Gastrocnemius medialis (tissue), 4 donors: ENCODE measurements at regions not wholly inside any gene's neighbourhood (a gene's known extent, or its start where the extent isn't known, plus 50 kb on each side); places are given as distances from the start of the nearest gene placed in this dataset.

Source experiments
- ATAC-seq, 2 donors: fragments of 150-250 bp; one replicate each; pipeline ENCODE4 v1.9.1; 2016
- DNase-seq, 2 donors: peaks; one replicate each; pipeline ENCODE4 v3.0.0-alpha.2; 2019
- H3K27ac ChIP-seq, 4 donors: fragments of 200-600 bp; sonication (generic); 1 replicate in 1 of 4; 2 replicates in 3 of 4; pipeline ENCODE4 v1.5.1; 2016 to 2018; ENCODE audit warnings: mild to moderate bottlenecking in 2 of 4, moderate library complexity in 1 of 4
- H3K27me3 ChIP-seq, 3 donors: fragments of 200-600 bp; sonication (generic) in 2 of 3; 1 replicate in 1 of 3; 2 replicates in 2 of 3; pipeline versions ENCODE4 v1.5.1 to v1.6.0; 2016 to 2019; ENCODE audit warnings: mild to moderate bottlenecking in 1 of 3, moderate library complexity in 1 of 3
- H3K36me3 ChIP-seq, 2 donors: fragments of 200-600 bp; sonication (generic) in 1 of 2; one replicate each; pipeline ENCODE4 v1.5.1; 2017 to 2018
- H3K4me1 ChIP-seq, 2 donors: fragments of 200-600 bp; sonication (generic) in 1 of 2; one replicate each; pipeline ENCODE4 v1.5.1; 2016 to 2017; ENCODE audit warnings: mild to moderate bottlenecking in 2 of 2
- H3K4me3 ChIP-seq, 4 donors: fragments of 200-600 bp; sonication (generic) in 3 of 4; 1 replicate in 1 of 4; 2 replicates in 3 of 4; pipeline ENCODE4 v1.5.1; 2016 to 2019; ENCODE audit warnings: mild to moderate bottlenecking in 2 of 4
- H3K9me3 ChIP-seq, 3 donors: fragments of 200-600 bp; sonication (generic) in 2 of 3; 1 replicate in 1 of 3; 2 replicates in 2 of 3; pipeline ENCODE4 v1.5.1; 2016 to 2019
- POLR2A ChIP-seq, 2 donors: fragments of 450-650 bp; IDR thresholded peaks; one replicate each; pipeline ENCODE4 v1.6.1; 2017; ENCODE audit warnings: antibody characterized with exemption in 2 of 2, mild to moderate bottlenecking in 2 of 2, moderate library complexity in 2 of 2
- in situ Hi-C, 4 donors: fragments of 200-750 bp; cut with MboI; loops; one replicate each; pipeline versions ENCODE4 v1.15.0 to v1.8.0; 2017; ENCODE audit warnings: low sequenced_read_pairs in 4 of 4
- intact Hi-C: fragments of 100-400 bp; cut with DNase I; formaldehyde crosslinking; loops from one replicate; pipeline ENCODE4 v1.15.1; 2023; ENCODE audit warnings: low total_unique reads
- TF ChIP-seq, protein P1 (sequence below), 5 experiments: fragments of 450-650 bp in 3 of 5; fragments of 200-600 bp in 2 of 5; sonication (generic) in 2 of 5; IDR thresholded peaks in 4 of 5; conservative IDR thresholded peaks in 1 of 5; 1 replicate in 4 of 5; 2 replicates in 1 of 5; pipeline ENCODE4 v1.5.1; 2016 to 2019; ENCODE audit warnings: antibody characterized with exemption in 5 of 5, mild to moderate bottlenecking in 3 of 5, moderate library complexity in 3 of 5

DNA sequence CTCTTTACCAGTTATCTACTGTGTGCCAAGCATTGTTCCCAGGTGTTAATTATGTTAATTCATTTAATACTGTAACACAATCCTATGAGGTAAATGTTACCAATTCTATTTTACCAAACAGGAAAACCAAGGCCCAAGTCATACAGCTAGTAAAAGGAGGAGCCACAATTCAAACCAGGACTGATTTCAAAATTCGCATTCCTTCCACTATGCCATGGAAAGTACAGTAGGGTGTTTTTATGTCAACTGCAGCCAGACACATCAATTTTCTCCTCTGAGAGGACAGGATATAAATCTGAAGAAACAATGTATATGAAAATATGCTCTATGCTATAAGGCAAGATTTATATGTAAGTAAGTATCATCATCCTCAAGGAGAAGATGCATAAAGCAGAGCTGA is 104.3 kb downstream of the RPL27A start:
- Histone ChIP-seq H3K27me3 (no peaks in the 10 kb centered on the region), H3K4me1 (peaks cover 0 to 15% of the 10 kb centered on the region in 2 donors), H3K4me3 (no peak overlapping the region), H3K27ac (peak overlapping the region in 2 of 4 donors; percentile 10 to 41), H3K36me3 (no peaks in the 10 kb centered on the region), H3K9me3 (no peaks in the 10 kb centered on the region)
- in situ Hi-C loops (no loop called here), intact Hi-C loops (no loop called here)
- ATAC-seq (peak in 1 of 2 donors; percentile 53), DNase-seq (no peak)
- TF ChIP-seq POLR2A (IDR thresholded peaks at IDR 0.05) = no peak
- TF ChIP-seq, protein P1, sequence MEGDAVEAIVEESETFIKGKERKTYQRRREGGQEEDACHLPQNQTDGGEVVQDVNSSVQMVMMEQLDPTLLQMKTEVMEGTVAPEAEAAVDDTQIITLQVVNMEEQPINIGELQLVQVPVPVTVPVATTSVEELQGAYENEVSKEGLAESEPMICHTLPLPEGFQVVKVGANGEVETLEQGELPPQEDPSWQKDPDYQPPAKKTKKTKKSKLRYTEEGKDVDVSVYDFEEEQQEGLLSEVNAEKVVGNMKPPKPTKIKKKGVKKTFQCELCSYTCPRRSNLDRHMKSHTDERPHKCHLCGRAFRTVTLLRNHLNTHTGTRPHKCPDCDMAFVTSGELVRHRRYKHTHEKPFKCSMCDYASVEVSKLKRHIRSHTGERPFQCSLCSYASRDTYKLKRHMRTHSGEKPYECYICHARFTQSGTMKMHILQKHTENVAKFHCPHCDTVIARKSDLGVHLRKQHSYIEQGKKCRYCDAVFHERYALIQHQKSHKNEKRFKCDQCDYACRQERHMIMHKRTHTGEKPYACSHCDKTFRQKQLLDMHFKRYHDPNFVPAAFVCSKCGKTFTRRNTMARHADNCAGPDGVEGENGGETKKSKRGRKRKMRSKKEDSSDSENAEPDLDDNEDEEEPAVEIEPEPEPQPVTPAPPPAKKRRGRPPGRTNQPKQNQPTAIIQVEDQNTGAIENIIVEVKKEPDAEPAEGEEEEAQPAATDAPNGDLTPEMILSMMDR (IDR thresholded peaks at IDR 0.05 in 4 of 5, conservative IDR thresholded peaks at IDR 0.05 in 1 of 5) = peak in 1 of 5 experiments; percentile 20

DNA sequence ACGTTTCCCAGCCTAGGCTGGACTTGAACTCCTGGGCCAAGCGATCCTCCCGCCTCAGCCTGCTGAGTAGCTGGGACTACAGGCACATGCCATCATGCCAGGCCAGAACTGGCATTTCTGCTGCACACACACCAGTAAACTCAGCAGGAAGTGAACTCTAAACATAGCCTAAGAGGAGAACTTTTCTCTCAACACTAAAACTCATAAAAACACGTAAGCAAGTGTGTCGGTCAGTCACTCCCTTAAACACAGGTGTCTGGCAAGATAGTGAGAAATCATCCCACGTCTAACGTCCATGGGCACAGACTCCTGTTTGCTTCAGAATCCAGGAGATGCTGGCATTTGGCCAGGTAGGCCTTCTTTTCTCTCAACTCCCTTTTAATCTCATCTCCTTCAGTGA is 104.8 kb downstream of the RPL27A start:
- H3K4me3 ChIP-seq = no peak overlapping the region
- no peaks in the 10 kb centered on the region for H3K36me3 ChIP-seq
- no peak for DNase-seq
- peak overlapping the region in 2 of 4 donors; percentile 10 to 41 for H3K27ac ChIP-seq
- peaks cover 0 to 15% of the 10 kb centered on the region in 2 donors for H3K4me1 ChIP-seq
- no peak for ATAC-seq
- intact Hi-C loops = no loop called here
- TF ChIP-seq, protein P1 (IDR thresholded peaks at IDR 0.05 in 4 of 5, conservative IDR thresholded peaks at IDR 0.05 in 1 of 5) = no peak
- TF ChIP-seq POLR2A (IDR thresholded peaks at IDR 0.05) = no peak
- no peaks in the 10 kb centered on the region for H3K9me3 ChIP-seq
- in situ Hi-C loops = no loop called here
- no peaks in the 10 kb centered on the region for H3K27me3 ChIP-seq

DNA sequence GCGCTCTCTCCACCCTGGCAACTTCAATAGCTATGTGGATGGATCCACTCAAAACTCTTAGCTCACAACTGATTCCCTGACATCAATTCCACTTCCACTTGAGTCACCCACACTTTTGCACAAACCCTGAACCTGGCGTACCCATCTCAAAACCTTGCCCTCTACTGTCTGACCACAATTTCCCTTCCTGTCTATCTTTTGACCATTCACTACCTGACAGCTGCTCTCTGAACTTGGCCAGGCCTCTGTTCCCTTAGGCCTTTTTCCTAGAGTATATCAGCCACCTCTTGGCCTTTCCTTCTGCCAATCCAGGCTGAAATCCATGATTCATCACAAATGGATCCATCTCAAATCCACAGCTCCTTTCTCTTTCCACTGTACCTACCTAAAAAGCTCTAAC is 106.0 kb downstream of the RPL27A start:
- no peaks in the 10 kb centered on the region for H3K27me3 ChIP-seq
- intact Hi-C loops = no loop called here
- no peak overlapping the region for H3K27ac ChIP-seq
- H3K36me3 ChIP-seq = no peaks in the 10 kb centered on the region
- in situ Hi-C loops = no loop called here
- no peak for DNase-seq
- H3K9me3 ChIP-seq = no peaks in the 10 kb centered on the region
- peaks cover 0 to 21% of the 10 kb centered on the region in 2 donors for H3K4me1 ChIP-seq
- TF ChIP-seq, protein P1 (IDR thresholded peaks at IDR 0.05 in 4 of 5, conservative IDR thresholded peaks at IDR 0.05 in 1 of 5) = no peak
- TF ChIP-seq POLR2A (IDR thresholded peaks at IDR 0.05) = no peak
- no peak for ATAC-seq
- no peak overlapping the region for H3K4me3 ChIP-seq

GRCh38 chr11:8789864-8790263 is 107.3 kb downstream of the RPL27A start:
- H3K27ac ChIP-seq = no peak overlapping the region
- H3K9me3 ChIP-seq = no peaks in the 10 kb centered on the region

DNA sequence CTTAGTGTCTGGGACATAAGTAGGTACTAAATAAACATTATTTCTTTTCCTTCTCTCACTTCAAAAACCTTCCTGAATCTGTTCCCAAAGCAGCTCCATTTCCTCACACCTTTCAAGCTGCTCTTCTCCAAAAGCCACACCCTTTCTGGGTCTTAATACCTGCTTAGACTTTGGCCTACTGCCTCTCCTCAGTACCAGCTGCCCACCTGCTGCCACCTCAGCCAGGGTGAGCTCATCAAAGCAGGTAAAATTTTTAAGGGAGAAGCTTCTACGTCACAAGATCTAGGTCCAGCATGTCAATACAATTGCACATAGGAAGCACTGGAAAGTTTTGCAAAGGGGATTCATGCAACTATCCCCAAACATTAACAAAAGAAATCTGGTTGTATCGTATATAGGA is 108.4 kb downstream of the RPL27A start:
- Histone ChIP-seq H3K36me3 (no peaks in the 10 kb centered on the region), H3K4me3 (no peak overlapping the region), H3K4me1 (peaks cover 7 to 31% of the 10 kb centered on the region in 2 donors)

More at GRCh38 chr11:8789864-8790263, 107.3 kb downstream of the RPL27A start:
- Histone ChIP-seq H3K4me3 (no peak overlapping the region), H3K4me1 (peaks cover 7 to 29% of the 10 kb centered on the region in 2 donors), H3K36me3 (no peaks in the 10 kb centered on the region), H3K27me3 (no peaks in the 10 kb centered on the region)
- in situ Hi-C loops = no loop called here
- intact Hi-C loops = no loop called here
- no peak for ATAC-seq
- TF ChIP-seq POLR2A (IDR thresholded peaks at IDR 0.05) = no peak
- no peak for DNase-seq

More for the DNA sequence above, 108.4 kb downstream of the RPL27A start:
- no peak for TF ChIP-seq POLR2A (IDR thresholded peaks at IDR 0.05)
- TF ChIP-seq, protein P1 (IDR thresholded peaks at IDR 0.05 in 4 of 5, conservative IDR thresholded peaks at IDR 0.05 in 1 of 5) = no peak
- in situ Hi-C loops = no loop called here
- H3K9me3 ChIP-seq = no peaks in the 10 kb centered on the region
- intact Hi-C loops = no loop called here
- ATAC-seq (no peak), DNase-seq (no peak)
- no peak overlapping the region for H3K27ac ChIP-seq
- no peaks in the 10 kb centered on the region for H3K27me3 ChIP-seq
